Skeletal muscle satellite cell (primary cell): ENCODE measurements at regions not wholly inside any gene's neighbourhood (a gene's known extent, or its start where the extent isn't known, plus 50 kb on each side); places are given as distances from the start of the nearest gene placed in this dataset.

Experiments
- H3K27me3 ChIP-seq: 2 replicates; pipeline ENCODE4 v1.7.0; 2013; ENCODE audit warnings: low read length; ENCODE audit not compliant: control insufficient read depth, insufficient read depth
- H3K36me3 ChIP-seq: 2 replicates; pipeline ENCODE4 v1.7.0; 2013; ENCODE audit warnings: mild to moderate bottlenecking, control low read depth, low read length; ENCODE audit not compliant: insufficient read depth
- H3K4me1 ChIP-seq: 2 replicates; pipeline ENCODE4 v1.7.0; 2013; ENCODE audit warnings: low read length; ENCODE audit not compliant: control insufficient read depth, insufficient read depth
- H3K4me2 ChIP-seq: 2 replicates; pipeline ENCODE4 v1.7.0; 2013; ENCODE audit warnings: mild to moderate bottlenecking, low read length
- H3K4me3 ChIP-seq: 2 replicates; pipeline ENCODE4 v1.7.0; 2013; ENCODE audit warnings: low read length
- H3K9ac ChIP-seq: 2 replicates; pipeline ENCODE4 v1.7.0; 2013; ENCODE audit warnings: mild to moderate bottlenecking, low read depth, low read length, moderate library complexity
- H3K9me3 ChIP-seq: replicated peaks from 2 replicates; pipeline ENCODE4 v1.7.0; 2013; ENCODE audit warnings: mild to moderate bottlenecking, control low read depth, low read length

DNA sequence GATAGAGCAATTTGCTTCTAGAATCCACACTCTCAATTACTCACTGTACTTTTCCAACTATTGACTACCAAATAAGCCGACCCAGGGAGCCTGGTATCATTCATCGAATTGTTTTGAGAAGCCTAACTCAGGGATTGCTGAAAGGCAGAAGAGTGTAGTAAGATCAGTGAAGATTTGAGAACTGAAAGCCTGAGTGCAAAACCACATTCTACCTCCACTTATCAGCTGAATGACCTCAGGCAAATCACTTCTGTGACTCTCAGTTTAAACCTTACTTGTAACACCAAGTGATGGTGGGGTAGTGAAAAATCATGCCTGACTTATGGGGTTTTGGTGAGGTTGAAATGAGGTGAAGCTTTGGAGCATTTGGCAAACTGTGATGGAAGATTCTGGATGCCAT is 126.1 kb upstream of the MAX start:
- Histone ChIP-seq H3K27me3 (no peaks in the 10 kb centered on the region), H3K36me3 (no peaks in the 10 kb centered on the region), H3K9ac (no peak overlapping the region), H3K4me2 (no peak overlapping the region), H3K4me3 (no peak overlapping the region), H3K4me1 (peaks cover 24% of the 10 kb centered on the region), H3K9me3 (no peaks in the 10 kb centered on the region)

DNA sequence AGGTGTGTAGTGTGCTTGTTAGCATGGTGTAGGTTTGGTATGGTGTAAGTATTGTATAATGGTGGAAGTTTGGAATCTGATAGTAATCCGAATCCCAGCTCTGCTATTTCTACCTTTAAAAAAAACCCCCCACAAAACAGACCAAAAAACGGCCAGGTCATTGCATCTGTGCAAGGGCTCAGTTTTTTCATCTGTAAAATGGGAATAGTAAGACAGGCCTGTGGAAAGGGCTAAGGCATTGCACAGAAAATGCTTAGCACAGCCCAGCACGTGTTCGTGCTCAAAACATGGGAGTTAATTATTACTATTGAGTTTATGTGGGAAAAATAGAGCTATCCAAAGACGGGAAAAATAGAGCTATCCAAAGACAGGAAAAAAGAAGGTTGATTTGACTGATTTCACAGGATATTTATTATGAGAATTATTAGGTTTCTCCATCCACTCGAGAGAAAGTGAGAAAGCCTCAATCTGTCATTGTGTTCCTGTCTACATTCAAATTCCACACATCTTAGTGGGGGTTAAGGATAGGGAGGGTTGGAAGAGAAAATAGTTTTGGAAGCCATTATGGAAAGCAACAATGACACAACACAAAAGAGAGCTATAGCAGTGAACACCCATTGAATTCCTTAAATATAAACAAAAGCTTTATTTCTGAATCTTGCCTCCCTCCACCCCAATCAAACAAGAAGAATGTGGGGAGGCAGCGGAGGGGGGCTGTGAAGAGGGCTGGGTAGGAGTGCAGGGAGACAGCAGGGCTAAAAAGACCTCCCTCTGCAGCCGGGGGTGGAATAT is 126.8 kb upstream of the MAX start:
- Histone ChIP-seq H3K27me3 (no peaks in the 10 kb centered on the region), H3K4me3 (peak overlapping the region; percentile 51), H3K9me3 (no peaks in the 10 kb centered on the region), H3K4me2 (peak overlapping the region; percentile 78), H3K36me3 (no peaks in the 10 kb centered on the region), H3K4me1 (peaks cover 24% of the 10 kb centered on the region), H3K9ac (peak overlapping the region; percentile 77)

DNA sequence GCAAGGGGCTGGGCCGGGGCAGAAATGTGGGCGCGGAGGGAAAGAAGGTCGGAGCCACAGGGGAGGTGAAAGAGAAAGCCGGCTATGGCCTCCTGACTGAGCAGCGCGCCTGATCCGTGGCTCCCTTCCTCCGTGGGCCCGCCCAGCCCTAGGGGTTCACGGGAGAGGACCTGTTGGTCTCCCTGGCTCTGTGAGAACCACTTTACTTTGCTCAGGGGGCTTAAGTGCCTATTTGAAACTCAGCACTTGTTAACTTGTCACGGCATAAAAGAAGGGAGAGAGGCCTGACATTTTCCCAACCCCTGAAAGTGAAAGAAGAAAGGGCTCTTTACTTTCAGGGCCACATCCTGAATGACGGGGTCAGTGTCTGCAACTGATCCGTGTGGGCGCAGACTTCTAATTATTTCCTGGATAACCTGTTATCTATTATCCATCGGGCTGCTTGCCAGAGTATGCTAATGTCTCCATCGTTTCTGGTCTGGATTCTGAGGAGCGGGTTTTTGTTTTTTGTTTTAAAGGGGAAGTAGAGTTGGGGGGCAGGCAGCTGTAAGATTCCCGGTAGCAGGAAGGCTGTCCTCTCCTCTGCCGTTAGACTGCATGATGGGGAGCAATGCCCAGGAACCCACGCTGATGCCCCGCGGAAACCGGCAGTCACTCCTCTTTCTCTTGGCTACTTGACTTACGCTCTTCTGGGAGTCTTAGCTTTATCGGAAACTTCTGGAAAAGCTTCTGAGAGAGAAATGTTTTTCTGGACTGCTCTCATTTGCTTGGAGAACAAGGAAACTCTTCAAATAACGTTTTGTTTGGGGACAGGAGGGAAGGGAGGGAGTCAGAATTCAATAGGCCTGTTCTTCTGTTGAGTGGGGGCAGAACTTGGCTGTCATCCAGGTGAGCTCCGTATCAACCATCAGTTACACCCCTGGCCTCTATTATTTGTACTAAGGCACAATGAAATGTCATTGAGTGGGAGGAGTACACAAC is 127.7 kb upstream of the MAX start:
- Histone ChIP-seq H3K27me3 (no peaks in the 10 kb centered on the region), H3K4me1 (peaks cover 21% of the 10 kb centered on the region), H3K4me3 (peak overlapping the region; percentile 51), H3K36me3 (no peaks in the 10 kb centered on the region), H3K9ac (peak overlapping the region; percentile 77), H3K9me3 (no peaks in the 10 kb centered on the region), H3K4me2 (peak overlapping the region; percentile 78)

DNA sequence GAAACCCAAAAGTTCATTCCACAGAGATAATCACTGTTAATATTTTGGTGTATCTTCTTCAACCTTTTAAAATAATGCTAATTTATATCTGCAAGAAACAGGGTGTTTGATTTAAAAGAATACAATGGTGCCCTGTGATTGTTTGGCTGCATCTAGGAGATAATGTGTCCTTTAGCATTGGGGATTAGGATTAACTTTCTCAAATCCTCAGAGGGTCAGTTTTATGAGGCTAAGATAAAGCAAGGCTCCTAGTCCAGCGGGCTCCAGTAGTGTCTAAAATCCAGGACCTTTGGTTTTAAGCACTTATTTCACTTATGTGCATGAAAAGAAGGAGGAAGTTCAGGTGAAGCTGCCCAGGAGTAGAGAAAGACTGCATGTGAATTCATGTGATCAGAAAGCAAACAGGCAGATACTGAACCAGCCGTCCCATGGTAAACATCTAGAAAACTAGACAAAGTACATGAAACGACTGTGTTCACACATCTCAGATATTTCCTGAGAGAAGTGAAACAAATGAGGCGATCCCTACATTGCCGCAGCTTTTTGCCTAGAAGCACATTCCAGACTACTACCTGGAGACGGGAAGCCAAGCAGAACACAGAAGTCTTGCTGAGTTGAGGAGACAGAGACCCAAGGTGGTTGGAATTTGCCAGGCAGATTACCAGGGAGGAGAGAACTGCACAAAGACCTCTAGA is 129.1 kb upstream of the MAX start:
- Histone ChIP-seq H3K4me2 (no peak overlapping the region), H3K27me3 (no peaks in the 10 kb centered on the region), H3K9me3 (no peaks in the 10 kb centered on the region), H3K9ac (no peak overlapping the region), H3K4me1 (peaks cover 21% of the 10 kb centered on the region), H3K36me3 (no peaks in the 10 kb centered on the region), H3K4me3 (no peak overlapping the region)

DNA sequence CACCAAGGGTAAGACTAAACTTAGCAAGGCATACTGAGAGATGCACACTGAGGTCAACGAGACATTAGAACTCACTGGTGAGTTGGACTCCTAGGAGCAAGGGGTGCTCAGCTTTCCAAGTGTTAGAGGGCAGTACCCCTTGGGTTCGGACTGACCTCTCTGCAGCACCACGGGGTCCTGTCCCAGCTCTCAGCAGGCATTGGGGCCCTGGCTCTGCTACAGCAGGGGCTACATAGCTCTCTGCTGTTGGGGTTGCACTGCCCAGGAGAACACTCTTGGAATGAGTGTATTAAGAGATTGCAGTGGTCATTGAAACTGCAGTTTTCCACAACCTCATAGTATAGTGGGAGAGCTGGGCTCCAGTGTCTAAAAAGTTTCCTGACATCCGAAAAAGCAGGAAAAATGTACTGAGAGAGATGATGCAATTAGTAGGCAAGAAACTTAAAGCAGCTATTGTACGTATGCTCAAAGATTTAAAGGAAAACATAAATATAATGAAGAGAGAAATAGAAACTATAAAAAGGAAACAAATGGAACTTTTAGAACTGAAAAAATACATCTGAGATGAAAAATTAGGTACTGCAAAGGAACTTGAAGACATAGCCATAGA is 132.5 kb upstream of the MAX start:
- no peaks in the 10 kb centered on the region for H3K36me3 ChIP-seq
- H3K27me3 ChIP-seq, result no peaks in the 10 kb centered on the region
- no peaks in the 10 kb centered on the region for H3K9me3 ChIP-seq

DNA sequence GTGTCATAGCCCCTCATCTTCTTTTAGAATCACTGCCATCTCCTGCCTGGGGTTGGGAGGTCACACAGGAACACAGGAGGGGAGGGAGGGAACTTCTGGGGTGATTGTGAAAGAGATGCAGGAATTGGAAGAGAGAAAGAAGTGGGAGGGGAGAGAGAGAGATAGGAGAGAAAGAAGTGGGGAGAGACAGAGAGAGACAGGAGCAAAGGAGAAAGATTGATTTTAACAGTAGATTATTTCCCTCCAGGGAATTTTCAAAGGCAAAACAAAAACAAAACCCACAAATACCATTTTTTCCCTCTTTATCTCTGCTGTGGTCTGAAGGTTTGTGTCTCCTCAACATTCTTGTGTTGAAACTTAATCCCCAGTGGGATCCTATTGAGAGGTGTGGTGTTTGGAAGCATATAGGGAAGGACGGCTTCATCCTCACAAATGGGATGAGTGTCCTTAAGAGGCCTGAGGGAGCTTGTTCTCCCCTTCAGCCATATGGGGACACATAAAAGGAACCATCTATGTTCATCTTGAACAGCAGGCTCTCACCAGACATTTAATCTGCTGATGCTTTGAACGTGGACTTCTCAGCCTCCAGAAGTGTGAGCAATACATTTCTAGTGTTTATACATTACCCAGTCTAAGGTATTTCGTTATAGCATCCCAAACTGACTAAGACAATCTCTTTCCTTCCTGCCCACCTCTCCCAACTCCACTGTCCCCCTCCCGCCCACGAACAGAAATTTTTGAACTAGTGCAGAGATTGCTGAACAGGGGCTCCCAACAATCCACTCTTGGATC is 134.9 kb upstream of the MAX start:
- peaks cover 34% of the 10 kb centered on the region for H3K4me1 ChIP-seq
- H3K27me3 ChIP-seq, result no peaks in the 10 kb centered on the region
- H3K4me3 ChIP-seq, result no peak overlapping the region
- H3K36me3 ChIP-seq, result no peaks in the 10 kb centered on the region
- no peak overlapping the region for H3K9ac ChIP-seq
- H3K4me2 ChIP-seq, result no peak overlapping the region
- H3K9me3 ChIP-seq, result no peaks in the 10 kb centered on the region

More for the DNA sequence above, 132.5 kb upstream of the MAX start:
- Histone ChIP-seq H3K4me2 (no peak overlapping the region), H3K9ac (no peak overlapping the region), H3K4me3 (no peak overlapping the region), H3K4me1 (peaks cover 47% of the 10 kb centered on the region)

DNA sequence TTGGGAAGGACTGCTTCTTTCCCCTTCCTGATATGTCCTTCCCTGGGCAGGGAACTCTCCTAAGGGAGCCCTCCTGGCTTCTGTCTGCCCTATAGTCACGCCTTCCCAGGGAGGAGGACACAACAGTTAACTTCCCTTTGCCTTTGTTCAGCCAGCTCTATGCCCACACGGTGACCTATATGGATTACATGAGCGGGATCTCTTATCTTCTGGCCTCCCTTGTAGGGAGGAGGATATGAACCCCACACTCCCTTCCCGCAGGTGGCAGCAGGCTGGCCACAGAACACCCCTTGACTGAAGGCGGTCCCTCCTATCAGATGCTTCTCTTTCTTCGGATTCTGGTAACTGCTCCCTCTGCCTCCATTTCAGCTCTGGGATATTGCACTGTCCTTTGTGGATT is 135.6 kb upstream of the MAX start:
- Histone ChIP-seq H3K4me1 (peaks cover 34% of the 10 kb centered on the region), H3K4me3 (no peak overlapping the region), H3K9me3 (no peaks in the 10 kb centered on the region), H3K36me3 (no peaks in the 10 kb centered on the region), H3K27me3 (no peaks in the 10 kb centered on the region), H3K4me2 (peak overlapping the region; percentile 67), H3K9ac (peak overlapping the region; percentile 3)

DNA sequence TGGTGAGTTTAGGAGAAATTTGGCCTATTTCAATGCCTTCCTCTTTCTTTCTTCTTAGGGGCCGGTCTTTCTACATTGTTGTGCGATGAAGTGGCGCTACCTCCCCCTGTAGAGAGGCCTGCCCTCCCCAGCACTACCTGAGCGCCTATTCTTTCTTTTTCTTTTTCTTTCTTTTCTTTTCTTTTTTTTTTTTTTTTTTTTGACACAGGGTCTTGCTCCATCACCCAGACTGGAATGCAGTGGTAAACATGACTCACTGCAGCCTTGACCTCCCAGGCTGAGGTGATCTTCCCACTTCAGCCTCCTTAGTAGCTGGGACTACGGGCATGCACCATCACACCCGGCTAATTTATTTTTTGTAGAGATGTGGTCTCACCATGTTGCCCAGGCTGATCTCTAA is 136.1 kb upstream of the MAX start:
- Histone ChIP-seq H3K9ac (peak overlapping the region; percentile 59), H3K27me3 (no peaks in the 10 kb centered on the region), H3K4me2 (peak overlapping the region; percentile 67), H3K4me1 (peaks cover 34% of the 10 kb centered on the region), H3K36me3 (no peaks in the 10 kb centered on the region), H3K9me3 (no peaks in the 10 kb centered on the region), H3K4me3 (no peak overlapping the region)

DNA sequence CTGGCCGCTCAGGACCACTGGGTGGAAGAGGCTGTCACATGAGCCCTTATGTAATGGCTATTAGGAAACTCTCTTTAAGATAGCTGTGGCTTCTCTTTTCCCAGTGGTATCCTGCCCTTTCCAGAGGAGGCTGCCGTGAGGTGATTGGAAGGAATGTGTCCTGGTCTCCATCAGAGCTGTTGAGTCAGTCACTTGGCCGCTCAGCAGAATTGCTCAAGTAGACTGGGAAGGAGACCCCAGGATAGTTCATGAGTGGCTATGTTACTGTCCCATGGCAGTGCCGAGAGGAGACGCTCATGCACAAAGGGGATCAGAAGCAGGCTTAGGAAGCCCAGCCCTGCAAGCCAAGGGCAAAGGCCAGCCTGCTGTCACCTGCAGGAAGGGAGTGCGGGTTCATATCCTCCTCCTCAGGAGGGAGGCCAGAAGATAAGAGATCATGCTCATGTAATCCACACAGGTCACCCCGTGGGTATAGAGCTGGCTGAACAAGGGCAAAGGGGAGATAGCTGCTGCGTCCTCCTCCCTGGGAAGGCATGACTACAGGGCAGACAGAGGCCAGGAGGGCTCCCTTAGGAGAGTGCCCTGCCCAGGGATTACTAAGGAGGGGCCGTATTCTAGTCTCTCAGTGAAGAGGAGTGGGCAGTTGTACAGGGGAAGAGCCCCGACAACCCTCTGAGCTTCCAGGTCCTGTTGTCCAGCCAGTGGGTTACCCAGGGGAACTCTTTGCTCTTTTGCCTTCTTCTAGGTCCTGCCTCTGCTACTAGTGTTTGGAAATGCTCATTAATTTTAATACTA is 137.0 kb upstream of the MAX start:
- no peaks in the 10 kb centered on the region for H3K27me3 ChIP-seq
- peaks cover 42% of the 10 kb centered on the region for H3K4me1 ChIP-seq
- no peaks in the 10 kb centered on the region for H3K36me3 ChIP-seq
- H3K9me3 ChIP-seq, result no peaks in the 10 kb centered on the region
- peak overlapping the region; percentile 59 for H3K9ac ChIP-seq
- no peak overlapping the region for H3K4me3 ChIP-seq
- H3K4me2 ChIP-seq, result peak overlapping the region; percentile 67

DNA sequence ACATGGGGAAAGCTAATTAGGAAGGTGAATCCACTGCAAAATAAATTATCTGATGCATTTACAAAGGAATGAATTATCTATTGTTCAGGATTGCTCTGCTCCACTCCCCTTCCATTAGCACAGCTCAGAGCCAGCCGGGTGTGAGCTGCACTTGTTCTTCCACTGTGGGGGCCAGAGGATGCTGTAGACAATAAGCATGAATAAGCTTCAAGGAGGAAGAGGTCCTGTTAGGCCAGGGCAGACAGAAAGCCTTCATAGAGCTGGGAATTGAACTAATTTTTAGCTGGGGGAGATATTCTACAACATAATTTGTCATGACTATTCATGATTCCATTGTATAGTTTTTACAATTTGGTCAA is 137.6 kb upstream of the MAX start:
- peaks cover 44% of the 10 kb centered on the region for H3K4me1 ChIP-seq
- H3K36me3 ChIP-seq, result no peaks in the 10 kb centered on the region
- no peak overlapping the region for H3K4me3 ChIP-seq
- no peak overlapping the region for H3K9ac ChIP-seq
- no peaks in the 10 kb centered on the region for H3K27me3 ChIP-seq
- no peak overlapping the region for H3K4me2 ChIP-seq
- H3K9me3 ChIP-seq, result no peaks in the 10 kb centered on the region
